ENCODE measurements at regions not wholly inside any gene's neighbourhood (a gene's known extent, or its start where the extent isn't known, plus 50 kb on each side); places are given as distances from the start of the nearest gene placed in this dataset.
A peak's percentile ranks its signal among the peaks of the same experiment; 100 is the strongest.

DNA sequence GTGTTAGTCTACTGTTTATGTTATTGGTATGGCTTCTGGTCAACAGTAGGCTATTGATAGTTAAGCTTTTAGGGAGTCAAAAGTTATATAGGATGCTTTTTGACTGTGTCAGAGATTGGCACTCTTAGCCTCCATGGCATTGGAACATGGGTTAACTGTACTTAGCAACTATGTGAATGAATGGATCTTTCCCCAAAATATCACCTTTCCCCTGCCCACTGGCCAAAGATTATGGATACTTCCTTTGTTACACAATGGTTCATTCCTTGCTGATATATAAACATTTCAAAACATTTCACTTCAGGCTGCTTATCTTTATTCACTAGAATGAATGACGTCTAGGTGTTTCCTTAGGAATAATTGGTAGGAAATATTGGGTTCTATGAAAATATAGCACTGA lies 62.1 kb upstream of the DOCK10 start:
- Histone ChIP-seq H3K9me3 (replicated peaks; ENCODE audit: control insufficient read depth, insufficient read depth, low read length) (no peaks in the 10 kb centered on the region), H3K79me2 (ENCODE audit: control insufficient read depth, insufficient read depth, low read length) (no peaks in the 10 kb centered on the region), H3K4me1 (ENCODE audit: control insufficient read depth, extremely low read depth, insufficient read depth, low read length) (peaks cover 26% of the 10 kb centered on the region), H2AFZ (ENCODE audit: low read depth, low read length) (no peak overlapping the region), H3K9ac (replicated peaks; ENCODE audit: extremely low read depth, insufficient read depth, low read length) (no peak overlapping the region), H3K4me2 (ENCODE audit: insufficient read depth, low read length) (no peak overlapping the region), H4K20me1 (replicated peaks; ENCODE audit: control insufficient read depth, extremely low read depth, insufficient read depth, low read length) (no peaks in the 10 kb centered on the region), H3K27ac (ENCODE audit: insufficient read depth, low read depth, low read length) (no peak overlapping the region), H3K36me3 (ENCODE audit: control insufficient read depth in 2 of 2, extremely low read depth in 1 of 2, insufficient read depth in 2 of 2, low read length in 2 of 2) (no peaks in the 10 kb centered on the region), H3K9me1 (replicated peaks; ENCODE audit: control insufficient read depth, extremely low read depth, insufficient read depth, low read length) (no peaks in the 10 kb centered on the region), H3K27me3 (ENCODE audit: control insufficient read depth in 2 of 2, insufficient read depth in 2 of 2, low read length in 2 of 2) (no peaks in the 10 kb centered on the region), H3K4me3 (replicated peaks in 1 of 3; ENCODE audit: insufficient read depth in 1 of 3, low read depth in 1 of 3, low read length in 3 of 3) (no peak overlapping the region)
- ChIA-PET CTCF (interaction anchor here (1.0 to 1.2 kb wide), 3 partner anchors 11 to 556 kb away, joined by 3 read pairs; no protein-coding TSS in a partner anchor), POLR2A (no interaction called here)
- FAIRE-seq (no peak), DNase-seq (ENCODE audit: low read depth, low spot score) (peak; percentile 8)
- dilution Hi-C loops (cut with MboI; ENCODE audit: extremely low pct_ligation_motif_present, low sequenced_read_pairs) (no loop called here), intact Hi-C loops (cut with micrococcal nuclease) (no loop called here)
- BruUV-seq (replicated peaks): no TSS peak
- TF ChIP-seq POLR2A (IDR thresholded peaks at IDR 0.05; ENCODE audit: low read depth, low read length): no peak
- TF ChIP-seq JUN (IDR thresholded peaks at IDR 0.05; ENCODE audit: borderline replicate concordance, insufficient read depth, insufficient read length, low read depth): no peak
- no peak for TF ChIP-seq EZH2 (IDR thresholded peaks at IDR 0.05; ENCODE audit: borderline replicate concordance, low read depth, low read length, severe bottlenecking)
- TF ChIP-seq CTCF (IDR thresholded peaks at IDR 0.05; ENCODE audit: extremely low read depth in 1 of 2, insufficient read depth in 1 of 2, low read depth in 1 of 2, low read length in 2 of 2): no peak
- no peak for TF ChIP-seq FOS (IDR thresholded peaks at IDR 0.05; ENCODE audit: borderline replicate concordance, insufficient read depth, low read length)
- TF ChIP-seq MYC (IDR thresholded peaks at IDR 0.05; ENCODE audit: low read depth, low read length): no peak
- TF ChIP-seq, protein P1, sequence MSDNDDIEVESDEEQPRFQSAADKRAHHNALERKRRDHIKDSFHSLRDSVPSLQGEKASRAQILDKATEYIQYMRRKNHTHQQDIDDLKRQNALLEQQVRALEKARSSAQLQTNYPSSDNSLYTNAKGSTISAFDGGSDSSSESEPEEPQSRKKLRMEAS (IDR thresholded peaks at IDR 0.05; ENCODE audit: insufficient read depth, insufficient read length): no peak
- TF ChIP-seq GATA2 (IDR thresholded peaks at IDR 0.05; ENCODE audit: insufficient read depth, insufficient read length, low read depth, low read length): no peak
- no peak for TF ChIP-seq POLR2AphosphoS5 (IDR thresholded peaks at IDR 0.05; ENCODE audit: insufficient read depth, low read depth, low read length)

Measured in endothelial cell of umbilical vein (primary cell).